Fibroblast of villous mesenchyme (primary cell): ENCODE measurements at regions not wholly inside any gene's neighbourhood (a gene's known extent, or its start where the extent isn't known, plus 50 kb on each side); places are given as distances from the start of the nearest gene placed in this dataset.

ENCODE experiments used
- DNase-seq: peaks from one replicate; pipeline ENCODE4 v3.0.0-alpha.2; 2010; ENCODE audit warnings: low read depth
- H3K4me3 ChIP-seq: 2 replicates; pipeline ENCODE4 v1.5.1; 2011; ENCODE audit warnings: low read depth, mild to moderate bottlenecking, low read length
- TF ChIP-seq, protein P1 (sequence below): IDR thresholded peaks from 2 replicates; pipeline ENCODE4 v1.5.1; 2012; ENCODE audit warnings: low read depth, mild to moderate bottlenecking, low read length; ENCODE audit not compliant: insufficient read depth

DNA sequence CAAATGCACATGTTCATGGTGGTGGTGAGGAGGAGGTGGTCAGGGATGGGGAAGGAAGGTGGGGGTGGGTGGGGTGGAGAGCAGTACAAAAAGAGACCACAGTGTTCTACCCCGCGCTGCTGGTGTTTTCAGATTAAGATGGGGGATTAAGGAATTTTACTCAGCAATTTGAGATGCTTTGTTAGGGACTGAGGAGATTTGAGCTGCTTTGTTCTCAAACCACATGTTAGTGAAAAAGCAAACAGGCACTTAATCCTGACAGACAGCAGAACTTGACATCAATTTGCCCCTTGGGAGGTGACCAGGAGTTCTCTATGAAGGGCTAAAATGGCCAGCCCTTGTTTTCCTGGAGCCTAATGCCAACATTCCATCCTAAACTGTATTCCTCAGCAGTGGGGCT is 244.5 kb downstream of the MEIS1 start:
- TF ChIP-seq, protein P1, sequence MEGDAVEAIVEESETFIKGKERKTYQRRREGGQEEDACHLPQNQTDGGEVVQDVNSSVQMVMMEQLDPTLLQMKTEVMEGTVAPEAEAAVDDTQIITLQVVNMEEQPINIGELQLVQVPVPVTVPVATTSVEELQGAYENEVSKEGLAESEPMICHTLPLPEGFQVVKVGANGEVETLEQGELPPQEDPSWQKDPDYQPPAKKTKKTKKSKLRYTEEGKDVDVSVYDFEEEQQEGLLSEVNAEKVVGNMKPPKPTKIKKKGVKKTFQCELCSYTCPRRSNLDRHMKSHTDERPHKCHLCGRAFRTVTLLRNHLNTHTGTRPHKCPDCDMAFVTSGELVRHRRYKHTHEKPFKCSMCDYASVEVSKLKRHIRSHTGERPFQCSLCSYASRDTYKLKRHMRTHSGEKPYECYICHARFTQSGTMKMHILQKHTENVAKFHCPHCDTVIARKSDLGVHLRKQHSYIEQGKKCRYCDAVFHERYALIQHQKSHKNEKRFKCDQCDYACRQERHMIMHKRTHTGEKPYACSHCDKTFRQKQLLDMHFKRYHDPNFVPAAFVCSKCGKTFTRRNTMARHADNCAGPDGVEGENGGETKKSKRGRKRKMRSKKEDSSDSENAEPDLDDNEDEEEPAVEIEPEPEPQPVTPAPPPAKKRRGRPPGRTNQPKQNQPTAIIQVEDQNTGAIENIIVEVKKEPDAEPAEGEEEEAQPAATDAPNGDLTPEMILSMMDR: no peak
- DNase-seq: no peak
- H3K4me3 ChIP-seq: no peak overlapping the region

DNA sequence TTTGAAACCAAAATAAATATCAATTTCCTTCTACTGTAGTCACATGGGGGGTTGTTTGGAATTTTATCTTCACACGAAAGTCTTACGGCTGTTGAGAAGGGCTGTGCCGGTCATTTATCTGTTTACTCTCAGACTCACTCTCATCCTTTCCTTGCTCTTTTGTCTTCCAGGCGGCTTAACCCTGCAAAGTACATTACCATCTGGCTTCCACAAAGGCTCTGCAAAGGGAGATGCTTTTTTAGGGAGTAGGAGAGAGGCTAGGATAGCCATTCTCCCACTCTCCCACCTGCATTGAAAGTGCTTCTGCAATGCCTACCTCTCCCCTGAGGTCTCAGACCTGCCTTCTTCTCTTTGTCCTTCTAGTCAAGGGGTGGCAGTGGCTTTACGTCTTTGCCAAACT is 247.6 kb downstream of the MEIS1 start:
- DNase-seq: no peak
- TF ChIP-seq, protein P1: no peak
- no peak overlapping the region for H3K4me3 ChIP-seq

DNA sequence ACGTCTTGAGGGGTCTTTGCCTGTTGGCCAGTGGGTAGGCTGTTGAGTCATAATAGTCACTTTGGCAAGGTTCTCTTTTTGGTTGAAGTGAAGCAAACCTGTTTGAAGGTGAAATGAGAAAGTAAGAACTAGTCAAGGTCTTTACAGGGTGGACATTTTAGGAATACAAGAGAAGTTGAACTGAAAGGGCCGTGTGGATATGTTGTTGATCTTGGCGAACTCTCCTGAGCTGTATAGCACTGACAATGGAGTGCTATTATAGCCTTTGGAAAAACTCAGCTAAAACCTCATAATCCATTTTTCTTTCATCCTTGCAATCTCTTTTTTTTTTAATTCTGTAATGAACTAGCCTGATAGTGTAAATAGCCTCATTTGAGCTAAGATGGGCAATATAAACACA is 248.1 kb downstream of the MEIS1 start:
- DNase-seq: no peak
- no peak overlapping the region for H3K4me3 ChIP-seq
- TF ChIP-seq, protein P1: no peak

DNA sequence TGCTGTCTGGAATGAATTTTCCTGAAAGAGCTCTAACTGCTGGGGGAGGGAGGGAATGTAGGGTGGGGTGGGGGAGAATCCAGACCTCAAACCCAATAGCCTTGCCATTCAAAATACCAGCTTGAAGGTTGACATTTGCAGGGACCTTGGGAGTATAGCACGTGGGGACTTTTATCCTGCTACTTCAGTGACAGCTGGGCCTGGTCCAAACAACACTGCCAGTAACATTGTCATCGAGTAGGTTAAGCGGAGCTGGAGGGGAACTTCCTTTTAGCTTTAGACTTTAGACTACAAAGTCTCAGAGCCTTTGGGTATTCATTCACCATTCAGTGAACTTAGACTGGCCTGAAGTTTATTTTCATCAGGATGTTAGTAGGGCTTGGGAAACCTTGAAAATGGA is 248.7 kb downstream of the MEIS1 start:
- no peak overlapping the region for H3K4me3 ChIP-seq
- DNase-seq: no peak
- TF ChIP-seq, protein P1: no peak

DNA sequence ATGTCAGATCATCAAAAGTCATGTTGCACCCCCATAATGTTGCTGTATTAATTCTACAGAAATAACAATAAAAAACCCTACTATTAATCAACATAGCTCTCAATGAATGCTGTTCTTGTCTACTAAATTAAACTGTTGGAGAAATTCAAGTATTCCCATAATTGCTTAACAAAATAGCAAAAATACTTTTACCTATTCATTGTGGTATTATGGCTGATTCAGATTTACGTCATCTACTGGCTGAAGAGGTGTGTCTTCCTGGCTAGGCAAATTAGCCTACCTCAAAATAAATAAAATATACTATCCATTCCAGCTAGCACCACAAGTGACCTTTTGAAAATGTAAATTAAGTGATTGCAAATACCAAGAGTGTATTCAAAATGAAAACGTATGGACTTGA is 249.4 kb downstream of the MEIS1 start:
- no peak for DNase-seq
- TF ChIP-seq, protein P1: no peak
- H3K4me3 ChIP-seq: no peak overlapping the region

DNA sequence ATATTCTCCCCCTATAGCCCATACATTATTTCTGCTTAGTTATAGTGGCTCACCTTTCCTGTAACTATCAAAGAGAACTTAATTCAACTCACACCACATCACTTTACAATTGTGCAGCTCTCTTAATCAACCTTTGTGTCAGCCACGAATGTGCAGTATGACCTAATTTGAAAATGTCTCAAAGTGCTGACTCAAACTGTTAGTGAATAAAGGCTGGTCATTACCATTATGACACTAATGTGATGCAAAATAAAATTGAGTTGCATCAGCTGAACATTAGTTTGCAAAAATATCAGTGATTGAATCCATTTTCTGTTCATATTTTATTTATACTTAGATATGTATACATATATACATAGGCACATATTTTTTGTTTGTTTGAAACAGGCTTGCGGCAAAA is 251.8 kb downstream of the MEIS1 start:
- no peak for DNase-seq
- TF ChIP-seq, protein P1: no peak
- no peak overlapping the region for H3K4me3 ChIP-seq

DNA sequence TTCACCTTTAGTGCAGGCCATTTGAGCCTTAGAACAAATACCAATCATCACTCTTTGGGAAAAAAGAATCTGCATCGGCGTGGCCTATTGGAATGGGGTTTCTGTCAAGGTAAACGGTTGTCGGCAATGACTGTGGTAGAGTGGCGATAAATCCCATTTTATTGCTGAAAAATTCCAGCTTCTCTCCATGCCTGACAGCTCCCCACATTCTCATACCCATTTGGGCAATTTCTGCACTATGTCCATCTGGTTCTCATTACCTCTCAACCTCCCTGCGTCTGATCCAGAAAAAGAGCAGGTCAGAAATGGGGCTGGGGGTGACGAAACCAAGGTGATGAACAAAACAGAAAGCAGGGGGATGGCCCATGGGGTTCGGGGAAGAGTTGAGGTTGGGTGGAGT is 254.0 kb downstream of the MEIS1 start:
- no peak overlapping the region for H3K4me3 ChIP-seq
- TF ChIP-seq, protein P1: no peak
- no peak for DNase-seq
